ENCODE measurements at regions not wholly inside any gene's neighbourhood (a gene's known extent, or its start where the extent isn't known, plus 50 kb on each side); places are given as distances from the start of the nearest gene placed in this dataset.
A peak's percentile ranks its signal among the peaks of the same experiment; 100 is the strongest.
"Not testable (repeated sequence)": the region's sequence is repeated elsewhere in the genome, so short reads cannot be mapped to it uniquely, and the experiment has no call there.

GRCh38 chr10:23974746-23975272 lies 234.1 kb upstream of the KIAA1217 start:
- no peak for DNase-seq

GRCh38 chr10:23975431-23975830 lies 233.5 kb upstream of the KIAA1217 start:
- DNase-seq = no peak

- DNase-seq = no peak
Measured at GRCh38 chr10:23976275-23976674, 232.7 kb upstream of the KIAA1217 start.

GRCh38 chr10:23978317-23978716 lies 230.6 kb upstream of the KIAA1217 start:
- DNase-seq = no peak

GRCh38 chr10:23980094-23980493 lies 228.8 kb upstream of the KIAA1217 start:
- no peak for DNase-seq

- no peak for DNase-seq
Measured at GRCh38 chr10:23981520-23982309, 227.2 kb upstream of the KIAA1217 start.

GRCh38 chr10:23984405-23984804 lies 224.5 kb upstream of the KIAA1217 start:
- DNase-seq = not testable (repeated sequence)

GRCh38 chr10:23988006-23988405 lies 220.9 kb upstream of the KIAA1217 start:
- DNase-seq = no peak

GRCh38 chr10:23994459-23995046 lies 214.4 kb upstream of the KIAA1217 start:
- DNase-seq = peak; percentile 63

GRCh38 chr10:23999445-23999844 lies 209.5 kb upstream of the KIAA1217 start:
- DNase-seq = no peak

GRCh38 chr10:24000271-24000813 lies 208.6 kb upstream of the KIAA1217 start:
- DNase-seq = no peak

- no peak for DNase-seq
Measured at GRCh38 chr10:24006741-24007140, 202.2 kb upstream of the KIAA1217 start.

GRCh38 chr10:24007359-24007758 lies 201.6 kb upstream of the KIAA1217 start:
- no peak for DNase-seq

- no peak for DNase-seq
Measured at GRCh38 chr10:24008164-24009091, 200.5 kb upstream of the KIAA1217 start.

GRCh38 chr10:24009115-24009514 lies 199.8 kb upstream of the KIAA1217 start:
- DNase-seq = no peak

- no peak for DNase-seq
Measured at GRCh38 chr10:24009736-24010135, 199.2 kb upstream of the KIAA1217 start.

- DNase-seq = no peak
Measured at GRCh38 chr10:24010436-24010970, 198.4 kb upstream of the KIAA1217 start.

- no peak for DNase-seq
Measured at GRCh38 chr10:24012249-24012803, 196.6 kb upstream of the KIAA1217 start.

GRCh38 chr10:24027107-24027506 lies 181.8 kb upstream of the KIAA1217 start:
- no peak for DNase-seq

- no peak for DNase-seq
Measured at GRCh38 chr10:24034571-24034970, 174.4 kb upstream of the KIAA1217 start.

- DNase-seq = no peak
Measured at GRCh38 chr10:24035761-24036160, 173.2 kb upstream of the KIAA1217 start.

- no peak for DNase-seq
Measured at GRCh38 chr10:24039315-24039714, 169.6 kb upstream of the KIAA1217 start.

All from hematopoietic multipotent progenitor cell treated with erythropoietin and hydrocortisone succinate and interleukin-3 and kit ligand, for 4 days (in vitro differentiated cells).